ENCODE measurements at regions not wholly inside any gene's neighbourhood (a gene's known extent, or its start where the extent isn't known, plus 50 kb on each side); places are given as distances from the start of the nearest gene placed in this dataset.
"Not testable (repeated sequence)": the region's sequence is repeated elsewhere in the genome, so short reads cannot be mapped to it uniquely, and the experiment has no call there.

DNA sequence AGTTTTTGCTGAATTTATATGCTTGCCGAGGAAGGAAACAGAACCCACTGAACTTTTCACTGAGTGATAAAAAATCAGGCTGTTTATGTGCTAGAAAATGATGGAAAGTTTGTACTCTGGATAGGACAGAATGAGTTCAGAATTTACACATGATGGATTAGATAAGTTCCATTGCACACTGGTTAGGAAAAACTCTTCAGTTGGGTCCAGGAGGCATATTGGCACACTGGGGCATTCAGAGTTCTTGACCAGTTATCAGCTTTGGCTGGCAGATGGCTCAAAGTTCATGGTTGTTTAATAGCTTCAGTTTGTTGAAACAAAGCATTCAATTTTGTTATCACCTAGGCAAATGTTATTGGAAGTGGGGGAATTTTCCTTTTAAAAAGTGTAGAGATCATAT, 613.3 kb upstream of the SYNCRIP start:
- DNase-seq (ENCODE audit: low spot score), result no peak

DNA sequence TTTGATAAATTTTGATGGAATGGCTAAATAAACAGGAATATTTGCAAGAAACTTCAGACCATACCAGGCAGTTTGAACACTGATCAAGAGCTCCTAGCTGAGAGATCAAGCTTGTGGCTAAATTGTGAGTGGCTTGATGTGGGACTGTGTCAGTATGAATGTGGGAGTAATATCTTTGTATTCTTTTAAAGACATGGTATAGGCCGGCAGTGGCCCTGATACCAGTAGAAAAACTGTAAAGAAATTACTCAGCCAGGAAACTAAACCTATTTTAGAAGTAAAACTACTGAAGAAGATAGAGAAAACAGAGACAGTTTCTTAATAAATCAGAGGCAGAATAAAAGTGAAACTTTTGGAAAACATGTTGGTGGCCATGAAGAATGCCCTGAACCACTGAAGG, 608.4 kb upstream of the SYNCRIP start:
- DNase-seq (ENCODE audit: low spot score), result no peak

DNA sequence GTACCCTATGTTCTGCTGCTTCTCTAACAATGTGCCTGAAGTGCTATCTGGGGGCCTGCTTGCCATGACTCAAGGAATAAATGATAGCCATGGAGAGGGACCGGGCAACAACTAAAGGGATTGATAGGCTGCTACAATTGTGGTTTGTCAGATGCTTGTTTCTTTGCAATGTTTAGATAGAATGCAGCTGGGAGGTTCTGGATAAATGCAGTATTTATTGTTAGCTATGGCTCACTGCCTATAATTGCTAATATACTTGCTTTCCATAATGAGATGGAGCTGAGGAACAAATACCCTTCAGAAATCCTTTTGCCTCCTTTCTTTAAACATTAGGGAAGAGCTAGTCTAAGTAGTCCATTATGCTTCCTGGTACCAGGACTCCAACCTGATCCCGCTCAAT, 575.2 kb upstream of the SYNCRIP start:
- DNase-seq (ENCODE audit: low spot score), result no peak

DNA sequence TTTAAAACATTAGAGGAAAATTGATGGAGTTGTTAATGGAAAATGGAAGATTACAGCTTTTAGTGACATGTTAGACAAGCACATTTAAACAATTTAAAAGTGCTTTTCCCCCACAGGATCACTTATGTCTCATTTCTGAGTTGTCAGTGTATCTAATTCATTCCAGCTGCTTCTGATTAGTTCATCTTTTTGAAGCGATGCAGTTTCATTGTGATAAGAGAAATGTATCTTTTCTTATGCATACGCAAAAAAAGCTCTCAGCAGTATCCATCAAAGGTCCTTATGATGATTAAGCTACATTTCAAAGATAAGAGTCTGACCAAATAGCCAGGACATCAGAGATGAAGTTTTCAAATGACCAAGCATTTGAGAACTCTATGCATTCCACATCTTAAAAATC, 572.6 kb upstream of the SYNCRIP start:
- DNase-seq (ENCODE audit: low spot score), result no peak

DNA sequence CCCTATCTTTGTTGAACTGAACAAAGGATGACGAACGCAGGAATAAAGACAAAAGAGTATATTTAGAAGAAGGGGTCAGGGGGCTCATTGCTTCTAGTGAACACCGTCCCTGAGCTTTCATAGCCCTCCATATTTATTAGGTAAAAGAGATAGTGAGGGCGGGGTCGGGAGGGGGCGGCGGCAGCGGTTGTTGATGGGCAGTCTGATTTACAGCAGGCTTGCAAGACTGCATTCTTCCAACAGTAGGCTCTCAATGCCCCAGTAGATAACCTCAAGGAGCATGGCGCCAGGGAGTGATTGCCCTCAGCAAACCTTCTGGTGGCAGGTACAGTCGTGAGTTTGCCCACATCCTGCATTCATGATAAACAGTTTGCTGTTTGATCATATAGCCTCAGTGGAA, 563.3 kb upstream of the SYNCRIP start:
- no peak for DNase-seq (ENCODE audit: low spot score)

DNA sequence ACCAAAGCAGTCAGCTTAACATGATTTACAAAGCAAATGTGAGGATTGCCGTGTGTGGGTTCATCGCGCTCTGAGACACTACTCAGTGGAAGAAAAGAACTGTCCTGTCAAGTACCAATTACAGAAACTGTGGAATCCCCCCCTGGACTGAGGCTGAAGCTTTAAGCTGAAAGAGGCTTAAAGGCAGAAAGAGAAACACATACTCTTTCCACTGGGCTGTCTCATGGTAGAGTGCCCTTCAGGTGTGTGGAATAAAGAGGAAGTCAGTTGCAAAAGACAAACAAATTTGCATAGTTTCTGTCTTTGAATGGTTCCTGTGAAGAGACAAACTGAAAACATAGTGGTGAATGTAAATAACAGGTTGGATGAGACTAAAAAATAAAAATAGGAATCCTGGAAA, 560.4 kb upstream of the SYNCRIP start:
- no peak for DNase-seq (ENCODE audit: low spot score)

DNA sequence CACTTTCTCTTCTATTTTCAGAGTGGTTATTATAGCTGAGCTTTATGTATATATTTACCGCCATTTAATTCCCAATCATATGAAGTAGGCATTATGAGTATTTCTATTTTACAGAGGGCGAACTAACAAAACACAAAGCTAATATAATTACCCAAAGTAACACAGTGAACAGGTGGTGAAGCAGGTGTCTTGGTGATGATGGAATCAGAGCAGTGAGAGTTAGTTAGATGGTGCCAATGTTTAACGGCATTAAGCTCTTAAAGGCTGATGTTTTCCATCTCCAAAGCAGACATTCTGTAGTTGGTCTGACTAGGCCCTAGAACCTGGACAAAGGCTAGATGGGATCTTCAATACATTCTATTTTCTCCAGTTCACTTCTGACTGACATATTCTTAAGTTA, 551.1 kb upstream of the SYNCRIP start:
- no peak for DNase-seq (ENCODE audit: low spot score)

DNA sequence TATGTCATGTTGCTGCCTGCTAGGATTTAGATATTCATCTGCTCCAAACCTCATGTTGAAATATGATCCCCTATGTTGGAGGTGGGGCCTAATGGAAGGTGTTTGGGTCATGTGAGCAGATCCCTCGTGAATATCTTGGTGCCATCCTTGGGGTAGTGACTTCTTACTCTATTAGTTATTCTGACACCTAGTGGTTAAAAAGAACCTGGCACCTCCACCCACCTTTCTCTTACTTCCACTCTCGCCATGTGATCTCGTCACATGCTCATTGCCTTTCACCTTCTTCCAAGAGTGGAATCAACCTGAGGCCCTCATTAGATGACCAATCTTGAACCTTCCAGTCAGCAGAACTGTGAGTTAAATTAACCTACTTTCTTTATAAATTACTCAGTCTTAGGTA, 549.4 kb upstream of the SYNCRIP start:
- DNase-seq (ENCODE audit: low spot score), result no peak

DNA sequence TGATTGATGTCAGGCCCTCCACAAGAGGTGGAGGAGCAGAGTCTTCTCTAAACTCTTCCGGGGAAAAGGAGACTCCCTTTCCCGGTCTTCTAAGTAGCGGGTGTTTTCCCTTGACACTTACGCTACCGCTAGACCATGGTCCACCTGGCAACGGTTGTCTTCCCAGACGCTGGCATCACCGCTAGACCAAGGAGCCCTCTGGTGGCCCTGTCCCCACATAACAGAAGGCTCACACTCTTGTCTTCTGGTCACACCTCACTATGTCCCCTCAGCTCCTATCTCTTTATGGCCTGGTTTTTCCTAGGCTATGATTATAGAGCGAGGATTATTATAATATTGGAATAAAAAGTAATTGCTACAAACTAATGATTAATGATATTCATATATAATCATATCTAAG, 532.5 kb upstream of the SYNCRIP start:
- DNase-seq (ENCODE audit: low spot score), result not testable (repeated sequence)

DNA sequence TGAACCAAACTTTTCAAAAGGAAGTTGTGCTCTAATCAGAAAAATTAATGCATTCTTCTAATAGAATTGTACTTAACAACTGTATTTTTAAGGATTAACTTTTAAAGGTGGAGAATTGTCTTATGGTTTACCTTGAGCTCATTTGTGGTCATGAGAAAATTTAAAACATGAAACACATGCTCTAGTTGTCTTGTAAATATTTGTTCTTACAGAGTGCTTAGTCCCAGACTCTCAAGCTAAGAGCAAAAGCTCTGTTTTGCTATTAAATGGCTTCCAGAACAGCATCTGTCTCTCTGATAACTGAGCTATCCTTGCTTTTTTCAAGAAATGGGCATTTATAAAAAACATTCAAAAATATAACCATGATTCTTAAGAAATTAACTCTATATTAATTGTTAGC, 512.2 kb upstream of the SYNCRIP start:
- no peak for DNase-seq (ENCODE audit: low spot score)

DNA sequence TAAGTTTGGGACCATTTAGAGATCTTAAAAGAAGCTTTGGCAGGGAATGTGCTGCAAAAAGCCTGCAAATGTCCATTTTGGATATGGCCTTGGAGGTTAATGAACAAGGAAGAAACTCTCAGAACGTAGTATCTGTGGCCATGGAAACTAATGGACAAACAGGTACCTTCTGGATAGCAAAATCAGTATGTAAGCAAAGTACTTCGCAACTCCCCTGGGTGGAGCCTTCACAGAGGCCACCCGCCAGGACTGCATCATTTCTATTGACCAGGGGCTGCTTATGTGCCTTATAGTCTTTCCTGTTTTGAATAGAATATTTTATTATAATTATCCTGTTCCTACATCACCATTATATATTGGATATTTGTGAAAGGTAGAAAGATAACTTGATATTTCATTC, 510.8 kb upstream of the SYNCRIP start:
- DNase-seq (ENCODE audit: low spot score), result no peak

DNA sequence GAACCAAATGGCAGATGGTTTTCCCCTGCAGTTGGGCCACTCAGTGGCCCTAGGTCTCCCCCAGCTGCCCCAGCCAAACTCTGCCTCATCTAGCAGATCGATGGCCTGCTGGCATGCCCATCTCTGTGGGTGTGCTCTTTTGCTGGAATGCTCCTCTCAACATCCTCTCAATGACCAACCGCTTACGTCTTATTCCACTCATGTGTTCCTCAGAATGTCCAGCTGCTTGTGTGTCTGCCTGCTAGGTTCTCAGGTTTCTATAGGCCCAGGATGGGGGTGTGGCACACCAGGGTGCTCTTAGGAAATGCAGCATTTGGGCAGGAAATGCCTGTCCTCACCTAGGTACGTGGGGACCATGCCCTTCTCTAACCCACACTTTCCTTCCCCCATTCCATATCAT, 509.9 kb upstream of the SYNCRIP start:
- no peak for DNase-seq (ENCODE audit: low spot score)

DNA sequence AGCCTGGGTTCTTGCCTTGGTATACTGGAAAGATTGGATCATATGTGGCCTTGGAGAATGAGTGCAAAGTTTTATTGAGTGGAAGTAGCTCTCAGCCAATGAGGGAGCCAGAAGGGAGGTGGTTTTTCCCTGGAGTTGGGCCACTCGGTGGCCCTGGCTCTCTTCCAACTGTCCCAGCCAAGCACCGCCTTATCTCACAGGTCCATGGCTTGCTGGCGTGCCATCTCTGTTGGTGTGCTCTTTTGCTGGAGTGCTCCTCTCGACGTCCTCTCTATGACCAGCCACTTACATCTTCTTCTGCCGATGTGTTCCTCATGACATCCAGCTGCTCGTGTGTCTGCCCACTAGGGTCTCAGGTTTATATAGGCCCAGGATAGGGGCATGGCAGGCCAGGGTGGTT, 505.9 kb upstream of the SYNCRIP start:
- no peak for DNase-seq (ENCODE audit: low spot score)

DNA sequence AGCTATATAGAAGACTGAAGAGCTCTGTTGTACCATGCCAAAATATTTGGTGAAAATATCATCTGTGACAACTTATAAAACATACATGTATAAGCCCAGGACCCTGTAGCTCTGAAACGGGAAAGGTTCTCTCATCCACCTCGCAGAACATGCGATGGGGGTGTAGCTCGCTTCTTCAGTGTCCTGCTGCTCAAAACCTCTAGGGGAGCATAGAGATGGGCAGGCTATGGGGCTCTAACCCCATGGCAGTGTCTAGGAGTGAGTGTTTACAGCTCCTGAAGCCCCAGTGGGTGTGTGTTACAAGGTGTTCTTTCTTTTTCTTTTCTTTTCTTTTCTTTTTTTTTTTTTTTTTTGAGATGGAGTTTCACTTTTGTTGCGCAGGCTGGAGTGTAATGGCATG, 505.2 kb upstream of the SYNCRIP start:
- no peak for DNase-seq (ENCODE audit: low spot score)

DNA sequence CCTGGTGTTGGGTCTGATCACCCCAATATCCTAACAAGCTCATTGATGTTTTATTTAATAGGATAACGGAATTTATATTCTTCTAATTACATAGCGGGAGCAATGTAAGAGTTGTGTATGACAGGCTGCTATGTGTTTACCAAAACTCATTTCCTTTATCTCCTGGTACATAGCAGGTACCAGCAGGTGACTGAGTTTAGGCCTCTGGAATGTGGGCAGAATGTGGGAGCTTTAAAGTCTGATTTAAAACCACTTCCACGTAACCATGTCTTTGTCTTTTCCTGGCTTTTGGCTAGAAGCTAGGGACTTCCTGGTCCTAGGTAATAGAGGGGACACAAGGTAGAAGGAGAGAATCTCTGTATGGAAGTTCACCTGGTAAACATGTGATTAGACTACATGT, 504.6 kb upstream of the SYNCRIP start:
- DNase-seq (ENCODE audit: low spot score), result no peak

DNA sequence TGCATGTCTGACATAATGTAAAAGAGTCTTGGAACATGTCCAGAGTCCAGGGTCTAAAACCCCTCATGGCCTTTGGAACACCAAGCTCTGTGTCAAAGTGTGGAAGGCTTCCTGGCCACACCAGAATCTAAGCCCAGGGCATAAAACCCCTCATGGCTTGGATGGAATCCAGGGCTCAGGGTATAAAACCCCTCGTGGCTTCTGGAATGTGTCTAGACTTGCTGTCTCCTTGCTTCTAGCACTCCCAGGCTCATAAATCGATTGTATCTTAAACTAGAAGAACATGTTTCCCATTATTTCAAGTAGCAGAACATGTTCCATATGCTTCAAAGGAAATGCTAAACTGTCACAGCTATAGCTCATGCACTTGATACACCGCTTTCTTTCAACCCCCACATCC, 504.1 kb upstream of the SYNCRIP start:
- not testable (repeated sequence) for DNase-seq (ENCODE audit: low spot score)

DNA sequence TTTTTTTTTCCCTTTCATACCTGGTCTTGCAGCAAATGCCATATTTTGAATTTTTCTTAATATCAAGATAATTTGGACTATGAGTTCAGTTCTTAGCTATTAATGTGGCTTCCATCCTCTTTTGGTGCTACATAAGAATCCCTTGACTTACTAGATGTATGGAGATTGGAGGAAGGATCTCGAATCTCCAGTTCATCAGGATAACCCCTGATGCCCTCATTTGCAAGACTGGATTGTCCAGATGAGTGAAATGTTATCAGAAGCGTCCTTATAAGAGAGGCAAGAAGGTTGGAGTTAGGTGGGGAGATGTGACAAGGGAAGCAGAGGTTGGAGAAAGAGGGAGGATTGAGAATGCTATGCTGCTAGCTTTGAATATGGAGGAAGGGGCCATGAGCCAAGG, 499.6 kb upstream of the SYNCRIP start:
- DNase-seq (ENCODE audit: low spot score), result no peak

DNA sequence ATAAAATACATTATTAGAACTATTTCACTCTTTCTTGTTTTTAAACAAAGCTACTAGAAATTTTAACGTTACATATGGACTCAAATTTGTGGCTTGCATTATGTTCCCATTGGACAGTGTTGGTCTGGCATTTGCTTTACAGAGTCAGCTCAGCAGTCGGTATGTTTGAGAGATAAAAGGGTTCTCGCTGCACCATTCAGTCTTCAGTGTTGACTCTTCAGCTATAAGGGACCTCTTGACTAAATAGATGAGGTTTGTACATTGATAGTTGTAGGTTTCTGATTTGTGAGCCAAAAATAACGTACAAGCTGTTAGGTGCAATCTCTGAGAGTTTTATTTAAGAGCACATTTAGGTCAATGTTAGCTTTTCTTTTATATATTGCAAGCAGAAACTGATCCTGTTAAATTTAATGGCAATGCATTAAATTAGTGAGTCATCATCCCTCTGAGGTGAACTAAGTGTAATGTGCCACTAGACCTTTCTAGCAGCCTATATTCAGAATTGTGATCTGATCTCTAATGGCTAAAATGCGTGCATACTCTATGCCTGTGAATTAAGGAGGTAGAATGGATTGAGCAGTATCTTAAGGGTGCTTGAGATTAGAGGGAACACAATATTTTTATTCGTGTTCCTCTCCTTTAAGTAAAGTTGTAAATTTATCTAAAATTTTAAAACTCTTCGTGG, 485.6 kb upstream of the SYNCRIP start:
- no peak for DNase-seq (ENCODE audit: low spot score)

DNA sequence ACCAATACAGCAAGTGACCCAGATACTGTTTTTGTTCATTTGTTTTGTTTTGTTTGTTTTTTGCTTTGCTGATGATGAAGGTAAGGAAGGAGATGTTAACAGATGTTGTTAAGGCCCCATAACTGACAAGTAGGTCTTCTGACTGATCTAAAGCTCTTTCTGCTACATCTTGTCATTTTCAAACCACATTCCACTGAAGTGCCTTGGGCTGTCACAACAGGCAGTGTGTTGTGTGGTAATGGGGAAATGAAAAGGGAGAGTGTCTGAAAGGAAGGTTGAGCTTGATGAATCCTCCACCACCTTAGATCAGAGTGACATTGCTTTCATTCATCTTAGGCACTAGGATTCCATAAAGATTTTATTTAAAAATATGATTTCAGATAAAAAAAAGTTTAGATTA, 479.4 kb upstream of the SYNCRIP start:
- DNase-seq (ENCODE audit: low spot score), result no peak

DNA sequence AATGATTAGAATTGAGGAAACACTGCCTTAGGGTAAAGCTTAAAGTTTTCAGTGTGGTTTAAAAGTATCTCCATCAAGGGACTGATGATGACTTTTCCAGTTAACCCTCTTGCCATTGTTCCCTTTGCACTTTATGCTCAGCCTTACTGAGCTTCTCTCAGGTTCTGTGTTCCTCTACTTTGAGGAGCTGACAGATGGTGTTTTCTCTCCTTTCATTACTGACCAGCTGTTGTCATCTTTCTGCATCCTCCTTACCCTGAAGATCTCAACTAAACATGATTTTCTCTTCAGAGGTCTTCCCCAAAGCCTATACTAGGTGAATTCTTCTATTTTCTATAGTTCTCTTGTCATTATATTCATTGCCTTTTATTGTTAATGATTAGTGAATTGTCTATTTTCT, 475.6 kb upstream of the SYNCRIP start:
- DNase-seq (ENCODE audit: low spot score), result no peak

DNA sequence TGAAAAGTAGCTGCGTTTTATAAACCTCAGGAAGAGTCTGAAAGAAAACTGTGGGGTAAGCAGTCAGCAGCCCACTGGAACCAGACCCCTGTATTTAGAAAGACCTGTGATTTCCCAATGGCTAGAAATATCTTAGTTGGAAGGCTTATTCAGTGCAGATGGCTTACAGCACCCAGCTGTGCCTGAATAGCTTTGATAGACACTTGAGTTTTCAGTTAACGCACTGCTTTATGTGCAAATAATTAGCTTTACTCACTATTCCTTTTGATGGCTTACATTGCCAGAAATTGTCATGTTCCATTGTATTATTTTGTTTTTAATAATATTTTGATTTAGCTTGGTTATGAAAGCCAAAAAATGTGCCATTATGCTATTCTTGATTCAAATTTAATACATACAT, 465.3 kb upstream of the SYNCRIP start:
- DNase-seq (ENCODE audit: low spot score), result no peak

DNA sequence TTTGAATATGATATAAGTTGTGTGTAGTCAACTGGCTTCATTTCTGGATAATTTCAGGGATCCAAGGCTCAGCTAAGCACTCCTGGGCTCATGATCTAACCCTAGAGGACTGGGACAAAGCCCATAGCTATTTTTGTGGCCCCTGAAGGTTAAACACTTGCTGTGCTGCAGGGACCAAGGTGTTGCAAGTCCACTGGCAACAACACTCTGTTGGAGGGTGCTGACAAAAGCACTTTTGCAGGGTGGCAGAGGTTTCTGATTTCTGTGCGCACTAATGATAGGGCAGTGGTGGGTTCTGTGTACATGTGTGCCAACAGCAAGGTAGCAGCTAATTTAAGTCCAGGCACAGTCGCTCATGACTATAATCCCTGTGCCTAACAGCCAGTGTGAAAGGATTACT, 445.3 kb upstream of the SYNCRIP start:
- no peak for DNase-seq (ENCODE audit: low spot score)

DNA sequence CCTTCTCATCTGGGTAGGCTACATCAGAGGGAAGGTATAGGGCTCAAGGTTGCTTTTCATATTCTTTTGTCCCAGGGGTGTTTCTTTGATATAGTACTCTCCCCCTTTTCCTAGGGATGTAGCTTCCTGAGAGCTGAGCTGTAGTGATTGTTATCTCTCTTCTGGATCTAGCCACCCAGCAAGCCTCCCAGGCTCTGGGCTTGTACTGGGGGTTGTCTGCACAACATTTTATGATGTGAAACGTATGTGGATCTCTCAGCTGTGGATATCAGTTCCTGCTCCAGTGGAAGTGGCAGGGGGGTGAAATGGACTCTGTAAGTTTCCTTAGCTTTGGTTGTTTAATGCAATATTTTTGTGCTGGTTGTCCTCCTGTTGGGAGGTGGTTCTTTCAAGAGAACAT, 437.3 kb upstream of the SYNCRIP start:
- DNase-seq (ENCODE audit: low spot score), result no peak

DNA sequence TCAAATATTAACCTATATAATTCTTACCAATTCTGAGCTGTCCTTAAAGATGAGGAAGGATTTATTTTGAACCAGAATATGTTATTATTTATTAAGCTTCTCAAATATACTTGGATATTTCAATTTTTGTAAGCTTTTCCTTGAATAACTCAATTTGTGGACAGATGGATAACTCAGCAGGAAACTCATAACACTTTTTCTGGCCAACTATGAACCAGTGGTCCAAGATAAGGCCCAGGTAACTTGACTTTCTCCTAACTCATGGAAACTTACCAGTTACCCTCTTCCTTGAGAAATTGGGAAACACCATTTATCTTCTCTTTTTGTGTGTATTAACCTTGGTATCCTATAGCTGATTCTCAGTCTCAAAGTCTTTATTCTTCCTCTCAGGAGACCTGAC, 427.5 kb upstream of the SYNCRIP start:
- no peak for DNase-seq (ENCODE audit: low spot score)

DNA sequence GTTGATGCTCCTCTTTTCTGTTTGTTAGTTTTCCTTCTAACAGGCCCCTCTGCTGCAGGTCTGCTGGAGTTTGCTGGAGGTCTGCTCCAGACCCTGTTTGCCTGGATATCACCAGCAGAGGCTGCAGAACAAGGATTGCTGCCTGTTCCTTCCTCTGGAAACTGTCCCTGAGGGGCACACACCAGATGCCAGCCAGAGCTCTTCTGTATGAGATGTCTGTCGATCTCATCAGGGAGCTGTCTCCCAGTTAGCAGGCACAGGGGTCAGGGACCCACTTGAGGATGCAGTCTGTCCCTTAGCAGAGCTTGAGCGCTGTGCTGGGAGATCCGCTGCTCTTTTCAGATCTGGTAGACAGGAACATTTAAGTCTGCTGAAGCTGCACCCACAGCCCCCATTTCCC, 422.3 kb upstream of the SYNCRIP start:
- not testable (repeated sequence) for DNase-seq (ENCODE audit: low spot score)

All from ureter (tissue), 1 donor.